ENCODE measurements at regions not wholly inside any gene's neighbourhood (a gene's known extent, or its start where the extent isn't known, plus 50 kb on each side); places are given as distances from the start of the nearest gene placed in this dataset.

DNA sequence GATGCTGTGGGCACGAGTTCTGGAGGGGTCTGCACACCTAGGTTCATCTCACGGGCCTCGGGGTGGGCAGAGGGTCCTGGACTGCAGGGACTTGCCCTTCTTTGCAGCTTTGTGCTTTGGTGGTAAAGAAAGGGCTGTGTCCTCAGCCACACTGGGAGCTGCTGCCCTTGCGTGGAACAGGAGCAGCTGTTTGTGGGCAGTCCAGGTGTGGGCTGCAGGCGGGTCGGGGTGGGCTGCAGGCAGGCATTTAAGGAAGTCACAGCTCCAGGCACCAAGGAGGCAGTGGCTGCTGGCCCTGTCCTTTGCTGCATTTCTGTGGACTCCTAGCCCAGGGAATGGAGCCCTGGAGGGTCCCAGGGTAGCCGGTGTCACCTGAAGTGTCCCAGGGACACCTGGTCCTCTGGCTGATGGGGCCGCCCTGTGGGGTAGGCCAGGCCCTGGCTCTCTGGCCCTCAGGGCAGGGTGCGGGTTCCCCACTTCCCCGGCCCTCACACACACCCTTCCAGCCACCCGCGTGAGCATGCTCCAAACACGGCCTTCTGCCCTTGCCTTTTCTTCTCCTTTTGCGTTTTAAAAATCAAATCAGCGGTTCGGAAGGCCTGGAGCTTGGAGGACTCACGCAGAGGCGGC is 1240.3 kb downstream of the BRD1 start:
- TF ChIP-seq, protein P1, sequence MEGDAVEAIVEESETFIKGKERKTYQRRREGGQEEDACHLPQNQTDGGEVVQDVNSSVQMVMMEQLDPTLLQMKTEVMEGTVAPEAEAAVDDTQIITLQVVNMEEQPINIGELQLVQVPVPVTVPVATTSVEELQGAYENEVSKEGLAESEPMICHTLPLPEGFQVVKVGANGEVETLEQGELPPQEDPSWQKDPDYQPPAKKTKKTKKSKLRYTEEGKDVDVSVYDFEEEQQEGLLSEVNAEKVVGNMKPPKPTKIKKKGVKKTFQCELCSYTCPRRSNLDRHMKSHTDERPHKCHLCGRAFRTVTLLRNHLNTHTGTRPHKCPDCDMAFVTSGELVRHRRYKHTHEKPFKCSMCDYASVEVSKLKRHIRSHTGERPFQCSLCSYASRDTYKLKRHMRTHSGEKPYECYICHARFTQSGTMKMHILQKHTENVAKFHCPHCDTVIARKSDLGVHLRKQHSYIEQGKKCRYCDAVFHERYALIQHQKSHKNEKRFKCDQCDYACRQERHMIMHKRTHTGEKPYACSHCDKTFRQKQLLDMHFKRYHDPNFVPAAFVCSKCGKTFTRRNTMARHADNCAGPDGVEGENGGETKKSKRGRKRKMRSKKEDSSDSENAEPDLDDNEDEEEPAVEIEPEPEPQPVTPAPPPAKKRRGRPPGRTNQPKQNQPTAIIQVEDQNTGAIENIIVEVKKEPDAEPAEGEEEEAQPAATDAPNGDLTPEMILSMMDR (IDR thresholded peaks at IDR 0.05; ENCODE audit: insufficient read depth, low read length, poor library complexity, severe bottlenecking): no peak
- Histone ChIP-seq H3K36me3 (ENCODE audit: control insufficient read depth, insufficient read depth, low read length) (no peaks in the 10 kb centered on the region), H3K27me3 (replicated peaks; ENCODE audit: control insufficient read depth, insufficient read depth, low read length) (no peaks in the 10 kb centered on the region), H3K4me3 (replicated peaks; ENCODE audit: low read depth, low read length) (no peak overlapping the region)
- no peak for DNase-seq (ENCODE audit: extremely low read depth, insufficient read length)

DNA sequence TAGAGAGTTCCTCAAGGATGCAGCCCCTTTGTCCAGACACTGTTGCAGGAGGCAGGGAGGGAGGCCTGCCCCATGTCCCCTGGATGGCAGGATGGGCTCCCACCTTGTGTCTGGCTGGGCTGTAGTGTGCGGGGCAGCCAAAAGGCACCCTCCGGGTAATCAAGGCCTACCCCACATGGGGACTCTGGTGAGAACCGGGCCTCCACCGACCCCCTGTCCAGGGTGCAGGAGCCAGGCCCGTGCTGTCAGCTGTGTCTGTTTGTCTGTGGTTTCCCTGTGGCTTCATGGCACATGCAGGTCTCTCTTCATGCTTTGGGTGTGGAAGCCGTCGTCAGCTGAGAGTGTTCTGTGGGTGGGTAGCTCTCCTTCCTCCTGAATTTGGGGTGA is 1240.9 kb downstream of the BRD1 start:
- DNase-seq (ENCODE audit: extremely low read depth, insufficient read length): no peak
- Histone ChIP-seq H3K27me3 (replicated peaks; ENCODE audit: control insufficient read depth, insufficient read depth, low read length) (no peaks in the 10 kb centered on the region), H3K4me3 (replicated peaks; ENCODE audit: low read depth, low read length) (no peak overlapping the region), H3K36me3 (ENCODE audit: control insufficient read depth, insufficient read depth, low read length) (no peaks in the 10 kb centered on the region)
- TF ChIP-seq, protein P1 (IDR thresholded peaks at IDR 0.05; ENCODE audit: insufficient read depth, low read length, poor library complexity, severe bottlenecking): no peak

DNA sequence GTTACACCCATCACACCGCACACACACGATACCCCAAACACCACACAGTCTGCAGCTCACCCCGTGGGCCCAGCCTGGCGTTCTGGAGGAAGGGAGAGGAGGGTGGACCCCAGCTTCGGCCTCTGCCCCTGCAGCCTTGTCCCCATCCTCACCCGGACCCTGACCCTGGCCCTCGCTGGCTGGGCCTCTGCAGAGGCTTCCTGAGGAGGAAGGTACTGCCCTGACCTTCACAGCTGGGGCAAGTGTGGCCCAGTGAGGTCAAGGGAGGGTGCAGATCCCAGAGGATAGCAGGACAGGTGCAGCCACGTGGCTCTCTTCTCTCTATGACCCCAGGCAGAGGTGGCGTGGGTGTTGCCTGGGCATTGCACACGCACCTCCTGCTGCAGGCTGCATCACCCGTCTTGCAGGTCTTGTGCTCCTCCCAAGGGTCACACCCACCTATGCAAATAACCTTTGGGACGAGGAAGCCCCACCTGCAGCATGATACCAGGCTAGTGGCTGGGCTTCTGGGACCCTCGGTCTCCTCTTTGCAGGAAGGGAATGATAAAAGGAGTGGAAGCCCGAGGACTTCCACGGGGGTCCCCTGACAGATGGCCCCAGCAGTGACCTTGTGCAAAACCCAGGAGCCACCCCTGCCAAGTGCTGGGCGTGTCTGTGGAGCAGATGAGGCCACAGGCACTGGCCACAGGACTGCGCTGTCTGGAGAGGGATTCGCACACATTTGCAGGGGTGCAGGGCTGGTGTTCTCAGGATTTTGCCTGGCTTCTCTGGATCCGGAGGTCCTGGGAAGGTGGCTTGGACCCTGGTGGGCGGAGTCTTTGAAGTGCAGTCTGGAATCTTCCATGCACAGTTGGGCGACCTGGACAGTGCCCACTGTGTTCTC is 1241.5 kb downstream of the BRD1 start:
- Histone ChIP-seq H3K36me3 (ENCODE audit: control insufficient read depth, insufficient read depth, low read length) (no peaks in the 10 kb centered on the region), H3K4me3 (replicated peaks; ENCODE audit: low read depth, low read length) (no peak overlapping the region), H3K27me3 (replicated peaks; ENCODE audit: control insufficient read depth, insufficient read depth, low read length) (no peaks in the 10 kb centered on the region)
- TF ChIP-seq, protein P1 (IDR thresholded peaks at IDR 0.05; ENCODE audit: insufficient read depth, low read length, poor library complexity, severe bottlenecking): no peak
- no peak for DNase-seq (ENCODE audit: extremely low read depth, insufficient read length)

- Histone ChIP-seq H3K27me3 (replicated peaks; ENCODE audit: control insufficient read depth, insufficient read depth, low read length) (no peaks in the 10 kb centered on the region), H3K4me3 (replicated peaks; ENCODE audit: low read depth, low read length) (no peak overlapping the region), H3K36me3 (ENCODE audit: control insufficient read depth, insufficient read depth, low read length) (no peaks in the 10 kb centered on the region)
- no peak for DNase-seq (ENCODE audit: extremely low read depth, insufficient read length)
- TF ChIP-seq, protein P1 (IDR thresholded peaks at IDR 0.05; ENCODE audit: insufficient read depth, low read length, poor library complexity, severe bottlenecking): no peak
These were observed 1243.5 kb downstream of the BRD1 start for GRCh38 chr22:48584170-48584569.

- H3K27me3 ChIP-seq (replicated peaks; ENCODE audit: control insufficient read depth, insufficient read depth, low read length): no peaks in the 10 kb centered on the region
- TF ChIP-seq, protein P1 (IDR thresholded peaks at IDR 0.05; ENCODE audit: insufficient read depth, low read length, poor library complexity, severe bottlenecking): no peak
- H3K4me3 ChIP-seq (replicated peaks; ENCODE audit: low read depth, low read length): no peak overlapping the region
- H3K36me3 ChIP-seq (ENCODE audit: control insufficient read depth, insufficient read depth, low read length): no peaks in the 10 kb centered on the region
- DNase-seq (ENCODE audit: extremely low read depth, insufficient read length): no peak
These were observed 1245.7 kb downstream of the BRD1 start for GRCh38 chr22:48581796-48582469.
